ENCODE measurements at regions not wholly inside any gene's neighbourhood (a gene's known extent, or its start where the extent isn't known, plus 50 kb on each side); places are given as distances from the start of the nearest gene placed in this dataset.

- peaks cover 14% of the 10 kb centered on the region for H3K9me3 Mint-ChIP-seq
- intact Hi-C loops (cut with DNase I, micrococcal nuclease), result no loop called here
- no peaks in the 10 kb centered on the region for H3K27me3 Mint-ChIP-seq
- no peaks in the 10 kb centered on the region for H3K36me3 ChIP-seq (ENCODE audit: insufficient read depth, low read length)
- H3K9me3 ChIP-seq (ENCODE audit: control insufficient read depth in 1 of 2, insufficient read depth in 1 of 2, low read length in 2 of 2), result peaks cover 0 to 3% of the 10 kb centered on the region in 2 experiments
- no peaks in the 10 kb centered on the region for H3K36me3 Mint-ChIP-seq (ENCODE audit: low read depth)
- no peak overlapping the region for H3K27ac Mint-ChIP-seq
- no peaks in the 10 kb centered on the region for H3K27me3 ChIP-seq (ENCODE audit: control insufficient read depth in 1 of 2, insufficient read depth in 2 of 2, low read length in 2 of 2)
- no peaks in the 10 kb centered on the region for H3K4me1 ChIP-seq (ENCODE audit: insufficient read depth, low read length)
- H3K4me1 Mint-ChIP-seq (ENCODE audit: low read depth), result no peaks in the 10 kb centered on the region
- DNase-seq, result no peak
- TF ChIP-seq, protein P1, sequence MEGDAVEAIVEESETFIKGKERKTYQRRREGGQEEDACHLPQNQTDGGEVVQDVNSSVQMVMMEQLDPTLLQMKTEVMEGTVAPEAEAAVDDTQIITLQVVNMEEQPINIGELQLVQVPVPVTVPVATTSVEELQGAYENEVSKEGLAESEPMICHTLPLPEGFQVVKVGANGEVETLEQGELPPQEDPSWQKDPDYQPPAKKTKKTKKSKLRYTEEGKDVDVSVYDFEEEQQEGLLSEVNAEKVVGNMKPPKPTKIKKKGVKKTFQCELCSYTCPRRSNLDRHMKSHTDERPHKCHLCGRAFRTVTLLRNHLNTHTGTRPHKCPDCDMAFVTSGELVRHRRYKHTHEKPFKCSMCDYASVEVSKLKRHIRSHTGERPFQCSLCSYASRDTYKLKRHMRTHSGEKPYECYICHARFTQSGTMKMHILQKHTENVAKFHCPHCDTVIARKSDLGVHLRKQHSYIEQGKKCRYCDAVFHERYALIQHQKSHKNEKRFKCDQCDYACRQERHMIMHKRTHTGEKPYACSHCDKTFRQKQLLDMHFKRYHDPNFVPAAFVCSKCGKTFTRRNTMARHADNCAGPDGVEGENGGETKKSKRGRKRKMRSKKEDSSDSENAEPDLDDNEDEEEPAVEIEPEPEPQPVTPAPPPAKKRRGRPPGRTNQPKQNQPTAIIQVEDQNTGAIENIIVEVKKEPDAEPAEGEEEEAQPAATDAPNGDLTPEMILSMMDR (IDR thresholded peaks at IDR 0.05), result no peak
- no peak overlapping the region for H3K27ac ChIP-seq (ENCODE audit: low read depth in 1 of 2, low read length in 2 of 2)
- ATAC-seq (ENCODE audit: poor library complexity), result no peak
- H3K4me3 ChIP-seq (ENCODE audit: low read length), result no peak overlapping the region
- ChIA-PET CTCF (no interaction called here), POLR2A (no interaction called here)
- H3K4me3 Mint-ChIP-seq, result no peak overlapping the region
These were observed 843.7 kb downstream of the CDH11 start for GRCh38 chr16:64278196-64278595.

GRCh38 chr16:64276646-64277045, 845.2 kb downstream of the CDH11 start:
- Mint-ChIP-seq H3K4me1 (ENCODE audit: low read depth) (no peaks in the 10 kb centered on the region), H3K36me3 (ENCODE audit: low read depth) (no peaks in the 10 kb centered on the region), H3K9me3 (peaks cover 19% of the 10 kb centered on the region), H3K27ac (no peak overlapping the region), H3K4me3 (no peak overlapping the region), H3K27me3 (no peaks in the 10 kb centered on the region)
- Histone ChIP-seq H3K9me3 (ENCODE audit: control insufficient read depth in 1 of 2, insufficient read depth in 1 of 2, low read length in 2 of 2) (peaks cover 0 to 3% of the 10 kb centered on the region in 2 experiments), H3K4me3 (ENCODE audit: low read length) (no peak overlapping the region), H3K36me3 (ENCODE audit: insufficient read depth, low read length) (no peaks in the 10 kb centered on the region), H3K27me3 (ENCODE audit: control insufficient read depth in 1 of 2, insufficient read depth in 2 of 2, low read length in 2 of 2) (no peaks in the 10 kb centered on the region), H3K27ac (ENCODE audit: low read depth in 1 of 2, low read length in 2 of 2) (no peak overlapping the region), H3K4me1 (ENCODE audit: insufficient read depth, low read length) (no peaks in the 10 kb centered on the region)
- ATAC-seq (ENCODE audit: poor library complexity), result no peak
- intact Hi-C loops (cut with DNase I, micrococcal nuclease), result no loop called here
- ChIA-PET CTCF (no interaction called here), POLR2A (no interaction called here)
- TF ChIP-seq, protein P1 (IDR thresholded peaks at IDR 0.05), result no peak
- no peak for DNase-seq

- peaks cover 12% of the 10 kb centered on the region for H3K9me3 Mint-ChIP-seq
- no peaks in the 10 kb centered on the region for H3K4me1 ChIP-seq (ENCODE audit: insufficient read depth, low read length)
- no peak overlapping the region for H3K27ac ChIP-seq (ENCODE audit: low read depth in 1 of 2, low read length in 2 of 2)
- no peaks in the 10 kb centered on the region for H3K27me3 ChIP-seq (ENCODE audit: control insufficient read depth in 1 of 2, insufficient read depth in 2 of 2, low read length in 2 of 2)
- H3K4me1 Mint-ChIP-seq (ENCODE audit: low read depth), result no peaks in the 10 kb centered on the region
- no peaks in the 10 kb centered on the region for H3K36me3 Mint-ChIP-seq (ENCODE audit: low read depth)
- no peaks in the 10 kb centered on the region for H3K36me3 ChIP-seq (ENCODE audit: insufficient read depth, low read length)
- no peak for ATAC-seq (ENCODE audit: poor library complexity)
- ChIA-PET POLR2A (no interaction called here), CTCF (no interaction called here)
- DNase-seq, result no peak
- H3K27me3 Mint-ChIP-seq, result no peaks in the 10 kb centered on the region
- no peak overlapping the region for H3K27ac Mint-ChIP-seq
- H3K4me3 Mint-ChIP-seq, result no peak overlapping the region
- TF ChIP-seq, protein P1 (IDR thresholded peaks at IDR 0.05), result no peak
- no peaks in the 10 kb centered on the region for H3K9me3 ChIP-seq (ENCODE audit: control insufficient read depth in 1 of 2, insufficient read depth in 1 of 2, low read length in 2 of 2)
- intact Hi-C loops (cut with DNase I, micrococcal nuclease), result loop anchor here in 1 of 2 experiments (2.0 kb wide), 1 partner anchor 19 kb away; no protein-coding TSS in a partner anchor
- no peak overlapping the region for H3K4me3 ChIP-seq (ENCODE audit: low read length)
These were observed 849.8 kb downstream of the CDH11 start for GRCh38 chr16:64272028-64272427.

Data from CD4-positive, alpha-beta T cell (primary cell).